Lower leg skin (tissue), 3 donors: ENCODE measurements at regions not wholly inside any gene's neighbourhood (a gene's known extent, or its start where the extent isn't known, plus 50 kb on each side); places are given as distances from the start of the nearest gene placed in this dataset.

ENCODE experiments used
- POLR2A ChIP-seq, 2 donors: fragments of 450-650 bp; IDR thresholded peaks; one replicate each; pipeline ENCODE4 v1.6.1; 2016 to 2017; ENCODE audit warnings: antibody characterized with exemption in 2 of 2, mild to moderate bottlenecking in 1 of 2, moderate library complexity in 1 of 2
- TF ChIP-seq, protein P1 (sequence below), 3 donors: fragments of 450-650 bp; IDR thresholded peaks; one replicate each; pipeline ENCODE4 v1.5.1; 2016; ENCODE audit warnings: antibody characterized with exemption in 3 of 3, mild to moderate bottlenecking in 3 of 3, moderate library complexity in 2 of 3

DNA sequence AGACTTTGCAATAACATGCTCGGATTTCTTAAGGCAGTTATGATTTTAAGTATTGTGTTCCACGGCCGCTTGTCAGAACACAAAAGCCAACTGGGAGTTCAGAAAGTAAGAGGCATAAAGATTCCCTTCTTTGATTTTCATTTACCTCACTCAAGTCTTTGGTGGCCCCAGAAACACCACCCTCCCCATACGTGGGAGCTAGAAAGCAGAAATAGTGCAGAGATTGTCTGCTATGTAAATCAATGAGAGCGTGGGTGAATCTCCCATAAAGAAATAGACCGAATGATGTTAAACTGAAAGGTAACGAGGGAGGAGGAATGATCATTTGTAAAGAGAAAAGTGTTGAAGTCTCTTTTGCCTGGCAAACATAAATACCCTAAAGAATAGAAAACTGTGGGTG is 322.1 kb upstream of the ETAA1 start:
- TF ChIP-seq, protein P1, sequence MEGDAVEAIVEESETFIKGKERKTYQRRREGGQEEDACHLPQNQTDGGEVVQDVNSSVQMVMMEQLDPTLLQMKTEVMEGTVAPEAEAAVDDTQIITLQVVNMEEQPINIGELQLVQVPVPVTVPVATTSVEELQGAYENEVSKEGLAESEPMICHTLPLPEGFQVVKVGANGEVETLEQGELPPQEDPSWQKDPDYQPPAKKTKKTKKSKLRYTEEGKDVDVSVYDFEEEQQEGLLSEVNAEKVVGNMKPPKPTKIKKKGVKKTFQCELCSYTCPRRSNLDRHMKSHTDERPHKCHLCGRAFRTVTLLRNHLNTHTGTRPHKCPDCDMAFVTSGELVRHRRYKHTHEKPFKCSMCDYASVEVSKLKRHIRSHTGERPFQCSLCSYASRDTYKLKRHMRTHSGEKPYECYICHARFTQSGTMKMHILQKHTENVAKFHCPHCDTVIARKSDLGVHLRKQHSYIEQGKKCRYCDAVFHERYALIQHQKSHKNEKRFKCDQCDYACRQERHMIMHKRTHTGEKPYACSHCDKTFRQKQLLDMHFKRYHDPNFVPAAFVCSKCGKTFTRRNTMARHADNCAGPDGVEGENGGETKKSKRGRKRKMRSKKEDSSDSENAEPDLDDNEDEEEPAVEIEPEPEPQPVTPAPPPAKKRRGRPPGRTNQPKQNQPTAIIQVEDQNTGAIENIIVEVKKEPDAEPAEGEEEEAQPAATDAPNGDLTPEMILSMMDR (IDR thresholded peaks at IDR 0.05) = no peak
- TF ChIP-seq POLR2A (IDR thresholded peaks at IDR 0.05) = no peak
